GM12891 (cell line): ENCODE measurements at regions not wholly inside any gene's neighbourhood (a gene's known extent, or its start where the extent isn't known, plus 50 kb on each side); places are given as distances from the start of the nearest gene placed in this dataset.

Experiments
- POLR2A ChIP-seq: IDR thresholded peaks from 2 replicates; pipeline ENCODE4 v1.6.1; 2011; ENCODE audit warnings: low read depth, low read length, control low read depth
- POLR2AphosphoS5 ChIP-seq: IDR thresholded peaks from 2 replicates; pipeline ENCODE4 v1.6.1; 2011; ENCODE audit warnings: low read depth, low read length, control low read depth

DNA sequence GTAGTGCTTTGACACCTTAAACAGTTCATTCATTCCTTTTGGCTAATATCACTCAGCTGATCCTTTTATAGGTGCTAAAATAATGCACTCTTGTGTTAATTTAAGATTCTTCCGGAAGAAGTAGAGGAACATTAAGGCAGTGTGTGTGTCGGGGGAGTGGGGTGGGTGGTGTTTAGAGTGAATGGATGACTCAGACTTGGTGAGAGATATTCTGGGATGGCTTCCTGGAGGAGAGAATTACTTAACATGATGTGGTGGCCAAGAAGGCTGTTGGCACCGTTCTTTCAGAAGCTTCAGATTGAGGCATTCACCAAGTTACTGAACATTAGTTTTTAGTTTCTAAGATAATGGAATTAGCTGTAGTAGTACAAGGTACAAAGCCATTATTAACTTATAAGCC, 125.6 kb upstream of the ROPN1 start:
- TF ChIP-seq POLR2AphosphoS5 = no peak
- TF ChIP-seq POLR2A = no peak
